ENCODE measurements at regions not wholly inside any gene's neighbourhood (a gene's known extent, or its start where the extent isn't known, plus 50 kb on each side); places are given as distances from the start of the nearest gene placed in this dataset.
"Not testable (repeated sequence)": the region's sequence is repeated elsewhere in the genome, so short reads cannot be mapped to it uniquely, and the experiment has no call there.

GRCh38 chr2:211025089-211025488 is 468.7 kb downstream of the CPS1 start:
- H3K27ac ChIP-seq (ENCODE audit: low read depth); H3K27ac Mint-ChIP-seq; H4K20me1 ChIP-seq (replicated peaks; ENCODE audit: insufficient read depth); H3K4me1 Mint-ChIP-seq; H3K4me3 Mint-ChIP-seq; H3K27me3 Mint-ChIP-seq (ENCODE audit: insufficient read depth, low read depth, poor library complexity); H2AFZ ChIP-seq; H3K4me1 ChIP-seq (ENCODE audit: insufficient read depth); H3K4me2 ChIP-seq; ATAC-seq; H3K27me3 ChIP-seq (ENCODE audit: insufficient read depth); H3K4me3 ChIP-seq; H3K36me3 ChIP-seq (ENCODE audit: insufficient read depth); H3K79me2 ChIP-seq (replicated peaks; ENCODE audit: insufficient read depth); H3F3A ChIP-seq (replicated peaks; ENCODE audit: low read depth): not testable (repeated sequence)
- Mint-ChIP-seq H3K36me3 (ENCODE audit: low read depth) (peaks cover 26% of the 10 kb centered on the region), H3K9me3 (peaks cover 47% of the 10 kb centered on the region)
- peaks cover 12% of the 10 kb centered on the region; the same call in 1 of the 2 replicates for H3K9me2 ChIP-seq (ENCODE audit: insufficient read depth)
- peak; percentile 6 for DNase-seq (ENCODE audit: low spot score)

DNA sequence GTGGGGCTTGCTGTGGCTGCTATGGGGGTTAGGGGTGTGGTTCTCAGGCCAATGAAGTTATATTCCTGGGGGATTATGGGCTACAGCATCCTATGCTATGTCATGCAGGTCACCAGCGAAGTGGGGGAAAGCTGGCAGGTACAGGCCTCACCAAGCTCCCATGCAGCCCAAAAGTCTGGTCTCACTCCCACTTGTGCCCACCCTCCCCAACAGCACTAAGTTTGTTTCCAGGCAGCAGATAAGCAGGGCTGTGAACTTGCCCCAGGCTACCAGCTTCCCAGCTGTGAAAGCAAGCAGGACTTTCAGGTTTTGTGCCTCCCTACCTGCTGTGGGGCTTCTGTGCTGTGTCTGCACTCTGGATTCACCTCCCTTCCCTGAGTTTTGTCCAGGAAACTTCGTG is 469.7 kb downstream of the CPS1 start:
- ATAC-seq (no peak), DNase-seq (ENCODE audit: low spot score) (no peak)
- Histone ChIP-seq H3K9me2 (ENCODE audit: insufficient read depth) (peaks cover 12% of the 10 kb centered on the region; the same call in 1 of the 2 replicates), H3K4me2 (no peak overlapping the region), H3K4me1 (ENCODE audit: insufficient read depth) (no peaks in the 10 kb centered on the region), H3K27ac (ENCODE audit: low read depth) (no peak overlapping the region), H3F3A (replicated peaks; ENCODE audit: low read depth) (no peaks in the 10 kb centered on the region), H2AFZ (no peak overlapping the region), H3K79me2 (replicated peaks; ENCODE audit: insufficient read depth) (no peaks in the 10 kb centered on the region), H3K36me3 (ENCODE audit: insufficient read depth) (peaks cover 8% of the 10 kb centered on the region), H3K27me3 (ENCODE audit: insufficient read depth) (no peaks in the 10 kb centered on the region), H3K4me3 (no peak overlapping the region), H4K20me1 (replicated peaks; ENCODE audit: insufficient read depth) (no peaks in the 10 kb centered on the region)
- TF ChIP-seq ZNF462 (CRISPR knock-in tag; IDR thresholded peaks at IDR 0.05): no peak
- TF ChIP-seq EZH2 (IDR thresholded peaks at IDR 0.05; ENCODE audit: low read depth, unreplicated experiment): no peak
- TF ChIP-seq, protein P1, sequence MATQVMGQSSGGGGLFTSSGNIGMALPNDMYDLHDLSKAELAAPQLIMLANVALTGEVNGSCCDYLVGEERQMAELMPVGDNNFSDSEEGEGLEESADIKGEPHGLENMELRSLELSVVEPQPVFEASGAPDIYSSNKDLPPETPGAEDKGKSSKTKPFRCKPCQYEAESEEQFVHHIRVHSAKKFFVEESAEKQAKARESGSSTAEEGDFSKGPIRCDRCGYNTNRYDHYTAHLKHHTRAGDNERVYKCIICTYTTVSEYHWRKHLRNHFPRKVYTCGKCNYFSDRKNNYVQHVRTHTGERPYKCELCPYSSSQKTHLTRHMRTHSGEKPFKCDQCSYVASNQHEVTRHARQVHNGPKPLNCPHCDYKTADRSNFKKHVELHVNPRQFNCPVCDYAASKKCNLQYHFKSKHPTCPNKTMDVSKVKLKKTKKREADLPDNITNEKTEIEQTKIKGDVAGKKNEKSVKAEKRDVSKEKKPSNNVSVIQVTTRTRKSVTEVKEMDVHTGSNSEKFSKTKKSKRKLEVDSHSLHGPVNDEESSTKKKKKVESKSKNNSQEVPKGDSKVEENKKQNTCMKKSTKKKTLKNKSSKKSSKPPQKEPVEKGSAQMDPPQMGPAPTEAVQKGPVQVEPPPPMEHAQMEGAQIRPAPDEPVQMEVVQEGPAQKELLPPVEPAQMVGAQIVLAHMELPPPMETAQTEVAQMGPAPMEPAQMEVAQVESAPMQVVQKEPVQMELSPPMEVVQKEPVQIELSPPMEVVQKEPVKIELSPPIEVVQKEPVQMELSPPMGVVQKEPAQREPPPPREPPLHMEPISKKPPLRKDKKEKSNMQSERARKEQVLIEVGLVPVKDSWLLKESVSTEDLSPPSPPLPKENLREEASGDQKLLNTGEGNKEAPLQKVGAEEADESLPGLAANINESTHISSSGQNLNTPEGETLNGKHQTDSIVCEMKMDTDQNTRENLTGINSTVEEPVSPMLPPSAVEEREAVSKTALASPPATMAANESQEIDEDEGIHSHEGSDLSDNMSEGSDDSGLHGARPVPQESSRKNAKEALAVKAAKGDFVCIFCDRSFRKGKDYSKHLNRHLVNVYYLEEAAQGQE (IDR thresholded peaks at IDR 0.05; ENCODE audit: unreplicated experiment): no peak
- no peak for TF ChIP-seq POLR2AphosphoS5 (IDR thresholded peaks at IDR 0.05; ENCODE audit: low read depth)
- TF ChIP-seq ZNF331 (CRISPR knock-in tag; IDR thresholded peaks at IDR 0.05; ENCODE audit: low read depth): no peak
- TF ChIP-seq, protein P2, sequence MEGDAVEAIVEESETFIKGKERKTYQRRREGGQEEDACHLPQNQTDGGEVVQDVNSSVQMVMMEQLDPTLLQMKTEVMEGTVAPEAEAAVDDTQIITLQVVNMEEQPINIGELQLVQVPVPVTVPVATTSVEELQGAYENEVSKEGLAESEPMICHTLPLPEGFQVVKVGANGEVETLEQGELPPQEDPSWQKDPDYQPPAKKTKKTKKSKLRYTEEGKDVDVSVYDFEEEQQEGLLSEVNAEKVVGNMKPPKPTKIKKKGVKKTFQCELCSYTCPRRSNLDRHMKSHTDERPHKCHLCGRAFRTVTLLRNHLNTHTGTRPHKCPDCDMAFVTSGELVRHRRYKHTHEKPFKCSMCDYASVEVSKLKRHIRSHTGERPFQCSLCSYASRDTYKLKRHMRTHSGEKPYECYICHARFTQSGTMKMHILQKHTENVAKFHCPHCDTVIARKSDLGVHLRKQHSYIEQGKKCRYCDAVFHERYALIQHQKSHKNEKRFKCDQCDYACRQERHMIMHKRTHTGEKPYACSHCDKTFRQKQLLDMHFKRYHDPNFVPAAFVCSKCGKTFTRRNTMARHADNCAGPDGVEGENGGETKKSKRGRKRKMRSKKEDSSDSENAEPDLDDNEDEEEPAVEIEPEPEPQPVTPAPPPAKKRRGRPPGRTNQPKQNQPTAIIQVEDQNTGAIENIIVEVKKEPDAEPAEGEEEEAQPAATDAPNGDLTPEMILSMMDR (conservative IDR thresholded peaks at IDR 0.05; ENCODE audit: low read depth in 2 of 2): no peak
- no peak for TF ChIP-seq EZH2phosphoT487 (IDR thresholded peaks at IDR 0.05; ENCODE audit: unreplicated experiment)
- TF ChIP-seq NANOG (IDR thresholded peaks at IDR 0.05; ENCODE audit: borderline replicate concordance): no peak
- no peak for TF ChIP-seq CREB1 (CRISPR knock-in tag; IDR thresholded peaks at IDR 0.05; ENCODE audit: low read depth)
- Mint-ChIP-seq H3K36me3 (ENCODE audit: low read depth) (peaks cover 26% of the 10 kb centered on the region), H3K27ac (no peak overlapping the region), H3K4me1 (no peaks in the 10 kb centered on the region), H3K9me3 (peaks cover 47% of the 10 kb centered on the region), H3K27me3 (ENCODE audit: insufficient read depth, low read depth, poor library complexity) (no peaks in the 10 kb centered on the region), H3K4me3 (no peak overlapping the region)

Data from GM23338 (cell line).